HL-60 (cell line): ENCODE measurements at regions not wholly inside any gene's neighbourhood (a gene's known extent, or its start where the extent isn't known, plus 50 kb on each side); places are given as distances from the start of the nearest gene placed in this dataset.

ENCODE experiments used
- DNase-seq, 2 experiments: peaks; one replicate each; pipeline ENCODE4 v3.0.0-alpha.2; 2010 to 2020; ENCODE audit warnings: low read depth in 1 of 2, low spot score in 1 of 2
- H3K27ac ChIP-seq: fragments of 250-450 bp; sonication (Bioruptor Pico); replicated peaks from 2 replicates; pipeline ENCODE4 v1.5.1; 2020; ENCODE audit warnings: mild to moderate bottlenecking, moderate library complexity
- H3K27me3 ChIP-seq: fragments of 250-450 bp; sonication (Bioruptor Pico); 2 replicates; pipeline ENCODE4 v1.5.1; 2021; ENCODE audit warnings: mild to moderate bottlenecking, moderate library complexity; ENCODE audit not compliant: insufficient read depth, poor library complexity, severe bottlenecking
- H3K4me3 ChIP-seq: replicated peaks from 2 replicates; pipeline ENCODE4 v1.5.1; 2011; ENCODE audit warnings: mild to moderate bottlenecking, control low read depth, low read length; ENCODE audit not compliant: insufficient read depth
- GABPA ChIP-seq: IDR thresholded peaks from 2 replicates; pipeline ENCODE4 v1.6.1; 2012; ENCODE audit warnings: low read depth
- POLR2AphosphoS5 ChIP-seq: IDR thresholded peaks from 2 replicates; pipeline ENCODE4 v1.6.1; 2012; ENCODE audit warnings: low read depth
- SPI1 ChIP-seq: IDR thresholded peaks from 2 replicates; pipeline ENCODE4 v1.6.1; 2012; ENCODE audit warnings: low read depth, mild to moderate bottlenecking, borderline replicate concordance
- TF ChIP-seq, protein P1 (sequence below): IDR thresholded peaks from 2 replicates; pipeline ENCODE4 v1.6.1; 2012; ENCODE audit warnings: low read depth; ENCODE audit not compliant: insufficient replicate concordance
- TF ChIP-seq, protein P2 (sequence below): IDR thresholded peaks from one replicate; pipeline ENCODE4 v1.5.1; 2011; ENCODE audit warnings: low read length, control low read depth, inconsistent platforms; ENCODE audit not compliant: insufficient read depth

DNA sequence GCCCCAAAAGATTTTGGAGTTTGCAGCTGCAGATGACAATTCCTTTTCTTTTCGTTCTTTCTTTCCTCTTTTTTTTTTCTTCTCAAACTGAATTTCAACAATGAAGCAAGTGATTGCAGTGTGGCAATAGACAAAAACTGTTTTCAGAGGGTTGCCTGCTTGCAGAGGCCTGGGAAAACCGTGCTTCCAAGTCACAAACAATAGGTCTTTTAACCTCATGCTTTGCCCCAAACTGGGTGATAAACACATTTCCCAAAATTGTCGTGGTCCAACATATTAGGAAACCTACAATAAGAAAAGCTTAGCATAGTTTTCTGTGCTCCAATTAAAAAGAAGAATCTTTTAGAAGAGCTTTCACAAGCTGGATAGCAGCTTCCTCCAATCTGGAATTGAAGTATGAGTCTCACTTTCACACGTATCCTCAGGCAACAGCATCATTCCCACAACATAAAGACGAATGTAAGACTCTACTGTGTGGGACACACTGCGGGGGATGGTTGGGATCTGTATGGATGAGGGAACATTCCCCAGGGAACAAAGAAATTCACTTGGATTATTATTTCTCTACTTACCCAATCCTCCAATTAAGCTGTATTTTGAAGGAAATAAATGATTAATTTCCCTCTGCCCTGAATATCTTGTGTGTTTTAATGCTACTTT, 656.1 kb downstream of the RNF144A start:
- no peak overlapping the region for H3K4me3 ChIP-seq
- TF ChIP-seq, protein P1, sequence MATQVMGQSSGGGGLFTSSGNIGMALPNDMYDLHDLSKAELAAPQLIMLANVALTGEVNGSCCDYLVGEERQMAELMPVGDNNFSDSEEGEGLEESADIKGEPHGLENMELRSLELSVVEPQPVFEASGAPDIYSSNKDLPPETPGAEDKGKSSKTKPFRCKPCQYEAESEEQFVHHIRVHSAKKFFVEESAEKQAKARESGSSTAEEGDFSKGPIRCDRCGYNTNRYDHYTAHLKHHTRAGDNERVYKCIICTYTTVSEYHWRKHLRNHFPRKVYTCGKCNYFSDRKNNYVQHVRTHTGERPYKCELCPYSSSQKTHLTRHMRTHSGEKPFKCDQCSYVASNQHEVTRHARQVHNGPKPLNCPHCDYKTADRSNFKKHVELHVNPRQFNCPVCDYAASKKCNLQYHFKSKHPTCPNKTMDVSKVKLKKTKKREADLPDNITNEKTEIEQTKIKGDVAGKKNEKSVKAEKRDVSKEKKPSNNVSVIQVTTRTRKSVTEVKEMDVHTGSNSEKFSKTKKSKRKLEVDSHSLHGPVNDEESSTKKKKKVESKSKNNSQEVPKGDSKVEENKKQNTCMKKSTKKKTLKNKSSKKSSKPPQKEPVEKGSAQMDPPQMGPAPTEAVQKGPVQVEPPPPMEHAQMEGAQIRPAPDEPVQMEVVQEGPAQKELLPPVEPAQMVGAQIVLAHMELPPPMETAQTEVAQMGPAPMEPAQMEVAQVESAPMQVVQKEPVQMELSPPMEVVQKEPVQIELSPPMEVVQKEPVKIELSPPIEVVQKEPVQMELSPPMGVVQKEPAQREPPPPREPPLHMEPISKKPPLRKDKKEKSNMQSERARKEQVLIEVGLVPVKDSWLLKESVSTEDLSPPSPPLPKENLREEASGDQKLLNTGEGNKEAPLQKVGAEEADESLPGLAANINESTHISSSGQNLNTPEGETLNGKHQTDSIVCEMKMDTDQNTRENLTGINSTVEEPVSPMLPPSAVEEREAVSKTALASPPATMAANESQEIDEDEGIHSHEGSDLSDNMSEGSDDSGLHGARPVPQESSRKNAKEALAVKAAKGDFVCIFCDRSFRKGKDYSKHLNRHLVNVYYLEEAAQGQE = no peak
- no peak for TF ChIP-seq GABPA
- TF ChIP-seq, protein P2, sequence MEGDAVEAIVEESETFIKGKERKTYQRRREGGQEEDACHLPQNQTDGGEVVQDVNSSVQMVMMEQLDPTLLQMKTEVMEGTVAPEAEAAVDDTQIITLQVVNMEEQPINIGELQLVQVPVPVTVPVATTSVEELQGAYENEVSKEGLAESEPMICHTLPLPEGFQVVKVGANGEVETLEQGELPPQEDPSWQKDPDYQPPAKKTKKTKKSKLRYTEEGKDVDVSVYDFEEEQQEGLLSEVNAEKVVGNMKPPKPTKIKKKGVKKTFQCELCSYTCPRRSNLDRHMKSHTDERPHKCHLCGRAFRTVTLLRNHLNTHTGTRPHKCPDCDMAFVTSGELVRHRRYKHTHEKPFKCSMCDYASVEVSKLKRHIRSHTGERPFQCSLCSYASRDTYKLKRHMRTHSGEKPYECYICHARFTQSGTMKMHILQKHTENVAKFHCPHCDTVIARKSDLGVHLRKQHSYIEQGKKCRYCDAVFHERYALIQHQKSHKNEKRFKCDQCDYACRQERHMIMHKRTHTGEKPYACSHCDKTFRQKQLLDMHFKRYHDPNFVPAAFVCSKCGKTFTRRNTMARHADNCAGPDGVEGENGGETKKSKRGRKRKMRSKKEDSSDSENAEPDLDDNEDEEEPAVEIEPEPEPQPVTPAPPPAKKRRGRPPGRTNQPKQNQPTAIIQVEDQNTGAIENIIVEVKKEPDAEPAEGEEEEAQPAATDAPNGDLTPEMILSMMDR = no peak
- no peak for TF ChIP-seq SPI1
- TF ChIP-seq POLR2AphosphoS5 = no peak
- H3K27ac ChIP-seq = no peak overlapping the region
- DNase-seq = no peak
- H3K27me3 ChIP-seq = peaks cover 5% of the 10 kb centered on the region

DNA sequence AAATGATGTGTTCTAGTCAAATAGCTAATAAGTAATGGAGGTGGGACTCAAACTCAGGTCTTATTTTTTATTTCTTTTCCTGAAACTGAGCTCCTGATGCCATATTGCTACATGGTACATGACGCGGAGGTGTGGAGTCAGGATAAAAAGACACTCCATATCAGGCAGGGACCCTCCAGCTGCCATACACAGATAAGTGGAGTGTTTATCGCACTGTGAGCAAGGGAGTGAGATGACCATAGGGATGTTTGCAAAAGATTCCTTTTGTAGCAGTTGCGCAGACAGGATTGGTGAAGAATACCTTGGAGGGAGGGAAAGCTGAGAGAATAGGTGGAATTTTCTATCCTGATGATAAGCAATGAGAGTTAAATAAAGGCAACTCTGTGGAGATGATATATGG, 657.2 kb downstream of the RNF144A start:
- DNase-seq = no peak
- Histone ChIP-seq H3K27me3 (peaks cover 5% of the 10 kb centered on the region), H3K4me3 (no peak overlapping the region), H3K27ac (no peak overlapping the region)
- no peak for TF ChIP-seq POLR2AphosphoS5

DNA sequence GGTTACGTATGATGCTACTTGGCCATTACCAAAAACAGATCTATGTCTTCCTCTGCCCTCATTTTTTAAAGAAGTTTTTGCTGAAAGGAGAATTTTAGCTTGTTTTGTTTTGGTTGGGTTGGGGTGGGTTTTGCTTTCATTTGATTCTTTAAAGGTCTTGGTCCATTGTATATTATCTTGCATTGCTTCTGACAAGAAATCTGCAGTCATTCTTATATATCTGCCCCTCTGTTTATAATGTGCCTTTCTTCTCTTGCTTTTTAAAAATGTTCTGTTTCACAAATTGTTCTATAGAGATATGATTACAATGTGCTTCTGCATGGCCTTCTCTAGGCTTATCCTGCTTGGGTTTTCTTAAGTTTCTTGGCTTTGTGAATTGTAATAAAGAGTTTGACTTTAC, 660.6 kb downstream of the RNF144A start:
- Histone ChIP-seq H3K27ac (no peak overlapping the region), H3K27me3 (peaks cover 3% of the 10 kb centered on the region), H3K4me3 (no peak overlapping the region)
- DNase-seq = no peak
- TF ChIP-seq, protein P1 = no peak
- TF ChIP-seq, protein P2 = no peak
- no peak for TF ChIP-seq POLR2AphosphoS5
- no peak for TF ChIP-seq GABPA

DNA sequence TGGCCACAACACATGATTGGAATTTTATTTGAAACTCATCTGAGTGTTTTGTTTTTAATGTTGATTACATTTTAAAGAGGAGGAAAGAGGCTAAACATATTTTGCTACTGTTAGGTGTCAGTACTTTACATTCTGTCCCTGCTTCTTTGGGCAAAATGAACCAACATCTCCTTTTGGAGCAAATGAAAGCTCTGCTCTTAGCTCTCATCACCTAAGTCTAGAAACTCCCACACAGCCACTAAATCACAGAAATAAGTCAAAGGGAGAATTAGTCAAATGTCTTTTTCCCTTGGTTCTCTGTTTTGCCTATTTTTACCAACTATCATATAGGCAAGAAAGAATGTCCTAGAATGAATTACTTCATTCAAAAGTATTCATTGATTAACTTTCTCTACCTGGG, 666.8 kb downstream of the RNF144A start:
- no peak for TF ChIP-seq POLR2AphosphoS5
- no peak for TF ChIP-seq SPI1
- TF ChIP-seq, protein P1 = no peak
- TF ChIP-seq, protein P2 = no peak
- no peak for TF ChIP-seq GABPA
- Histone ChIP-seq H3K27me3 (no peaks in the 10 kb centered on the region), H3K27ac (no peak overlapping the region), H3K4me3 (no peak overlapping the region)
- no peak for DNase-seq
